NCI-H510A treated with DMSO at 0.1 percent for 48 hours (cell line): ENCODE measurements at regions not wholly inside any gene's neighbourhood (a gene's known extent, or its start where the extent isn't known, plus 50 kb on each side); places are given as distances from the start of the nearest gene placed in this dataset.
"Not testable (repeated sequence)": the region's sequence is repeated elsewhere in the genome, so short reads cannot be mapped to it uniquely, and the experiment has no call there.

Source experiments
- DNase-seq: peaks from one replicate; lab custom pipeline; 2025; lab: John Stamatoyannopoulos, UW

- no peak for DNase-seq
Measured at GRCh38 chr4:132094017-132094416, 1055.1 kb upstream of the PCDH10 start.

GRCh38 chr4:132097041-132097440, 1052.1 kb upstream of the PCDH10 start:
- no peak for DNase-seq

- no peak for DNase-seq
Measured at GRCh38 chr4:132101526-132101925, 1047.6 kb upstream of the PCDH10 start.

GRCh38 chr4:132108784-132109183, 1040.3 kb upstream of the PCDH10 start:
- no peak for DNase-seq

GRCh38 chr4:132114885-132115284, 1034.2 kb upstream of the PCDH10 start:
- no peak for DNase-seq

- not testable (repeated sequence) for DNase-seq
Measured at GRCh38 chr4:132122741-132123140, 1026.4 kb upstream of the PCDH10 start.

- peak; percentile 42 for DNase-seq
Measured at GRCh38 chr4:132123870-132124623, 1025.0 kb upstream of the PCDH10 start.

- DNase-seq, result no peak
Measured at GRCh38 chr4:132124624-132124974, 1024.5 kb upstream of the PCDH10 start.

GRCh38 chr4:132125131-132125530, 1024.0 kb upstream of the PCDH10 start:
- DNase-seq, result no peak

GRCh38 chr4:132132433-132132832, 1016.7 kb upstream of the PCDH10 start:
- no peak for DNase-seq

- DNase-seq, result no peak
Measured at GRCh38 chr4:132169660-132170059, 979.4 kb upstream of the PCDH10 start.

GRCh38 chr4:132180020-132180427, 969.1 kb upstream of the PCDH10 start:
- DNase-seq, result no peak

- DNase-seq, result no peak
Measured at GRCh38 chr4:132195176-132195575, 953.9 kb upstream of the PCDH10 start.

- no peak for DNase-seq
Measured at GRCh38 chr4:132203618-132204017, 945.5 kb upstream of the PCDH10 start.

GRCh38 chr4:132214519-132214918, 934.6 kb upstream of the PCDH10 start:
- no peak for DNase-seq

- no peak for DNase-seq
Measured at GRCh38 chr4:132218406-132218805, 930.7 kb upstream of the PCDH10 start.

- no peak for DNase-seq
Measured at GRCh38 chr4:132227151-132227856, 921.8 kb upstream of the PCDH10 start.

GRCh38 chr4:132227857-132228165, 921.3 kb upstream of the PCDH10 start:
- DNase-seq, result not testable (repeated sequence)

GRCh38 chr4:132228676-132229075, 920.4 kb upstream of the PCDH10 start:
- DNase-seq, result no peak

- no peak for DNase-seq
Measured at GRCh38 chr4:132230025-132230424, 919.1 kb upstream of the PCDH10 start.

GRCh38 chr4:132238697-132239096, 910.4 kb upstream of the PCDH10 start:
- DNase-seq, result no peak

- DNase-seq, result no peak
Measured at GRCh38 chr4:132240081-132240480, 909.0 kb upstream of the PCDH10 start.

- DNase-seq, result no peak
Measured at GRCh38 chr4:132245319-132245718, 903.8 kb upstream of the PCDH10 start.

GRCh38 chr4:132264176-132264575, 884.9 kb upstream of the PCDH10 start:
- no peak for DNase-seq
